HS-5 (cell line): ENCODE measurements at regions not wholly inside any gene's neighbourhood (a gene's known extent, or its start where the extent isn't known, plus 50 kb on each side); places are given as distances from the start of the nearest gene placed in this dataset.
A peak's percentile ranks its signal among the peaks of the same experiment; 100 is the strongest.
"Not testable (repeated sequence)": the region's sequence is repeated elsewhere in the genome, so short reads cannot be mapped to it uniquely, and the experiment has no call there.

Experiments
- DNase-seq: peaks from one replicate; pipeline ENCODE4 v3.0.0-alpha.2; 2012; ENCODE audit warnings: low read depth

- no peak for DNase-seq
Measured at GRCh38 chr3:81186412-81186811, 575.0 kb downstream of the GBE1 start.

GRCh38 chr3:81182086-81182875, 579.2 kb downstream of the GBE1 start:
- DNase-seq = not testable (repeated sequence)

GRCh38 chr3:81173514-81173913, 587.9 kb downstream of the GBE1 start:
- no peak for DNase-seq

- no peak for DNase-seq
Measured at GRCh38 chr3:81170298-81170697, 591.1 kb downstream of the GBE1 start.

GRCh38 chr3:81164806-81165205, 596.6 kb downstream of the GBE1 start:
- DNase-seq = no peak

- DNase-seq = no peak
Measured at GRCh38 chr3:81161851-81162250, 599.6 kb downstream of the GBE1 start.

GRCh38 chr3:81161100-81161499, 600.3 kb downstream of the GBE1 start:
- DNase-seq = no peak

- DNase-seq = no peak
Measured at GRCh38 chr3:81154611-81155143, 606.8 kb downstream of the GBE1 start.

- peak; percentile 4 for DNase-seq
Measured at GRCh38 chr3:81152156-81152555, 609.3 kb downstream of the GBE1 start.

- no peak for DNase-seq
Measured at GRCh38 chr3:81132995-81133394, 628.5 kb downstream of the GBE1 start.

- peak; percentile 22 for DNase-seq
Measured at GRCh38 chr3:81105789-81106488, 655.5 kb downstream of the GBE1 start.

GRCh38 chr3:81105206-81105605, 656.2 kb downstream of the GBE1 start:
- no peak for DNase-seq

- no peak for DNase-seq
Measured at GRCh38 chr3:81097889-81098288, 663.6 kb downstream of the GBE1 start.

GRCh38 chr3:81095956-81096355, 665.5 kb downstream of the GBE1 start:
- DNase-seq = no peak

GRCh38 chr3:81094986-81095385, 666.5 kb downstream of the GBE1 start:
- no peak for DNase-seq

- no peak for DNase-seq
Measured at GRCh38 chr3:81087607-81088006, 673.8 kb downstream of the GBE1 start.

GRCh38 chr3:81086348-81086747, 675.1 kb downstream of the GBE1 start:
- DNase-seq = no peak

- DNase-seq = no peak
Measured at GRCh38 chr3:81080608-81081007, 680.8 kb downstream of the GBE1 start.

GRCh38 chr3:81072591-81072990, 688.9 kb downstream of the GBE1 start:
- no peak for DNase-seq

GRCh38 chr3:81068546-81068945, 692.9 kb downstream of the GBE1 start:
- no peak for DNase-seq

- DNase-seq = no peak
Measured at GRCh38 chr3:81063896-81064295, 697.5 kb downstream of the GBE1 start.

GRCh38 chr3:81051133-81051532, 710.3 kb downstream of the GBE1 start:
- not testable (repeated sequence) for DNase-seq

GRCh38 chr3:81048058-81048665, 713.3 kb downstream of the GBE1 start:
- DNase-seq = no peak
